22Rv1 (cell line): ENCODE measurements at regions not wholly inside any gene's neighbourhood (a gene's known extent, or its start where the extent isn't known, plus 50 kb on each side); places are given as distances from the start of the nearest gene placed in this dataset.

Experiments used
- ZFX ChIP-seq: fragments of 450-650 bp; IDR thresholded peaks from 2 replicates; pipeline ENCODE4 v1.6.1; 2017; ENCODE audit warnings: antibody characterized with exemption, borderline replicate concordance
- TF ChIP-seq, protein P1 (sequence below): fragments of 450-650 bp; IDR thresholded peaks from 2 replicates; pipeline ENCODE4 v1.5.1; 2017; ENCODE audit warnings: mild to moderate bottlenecking

DNA sequence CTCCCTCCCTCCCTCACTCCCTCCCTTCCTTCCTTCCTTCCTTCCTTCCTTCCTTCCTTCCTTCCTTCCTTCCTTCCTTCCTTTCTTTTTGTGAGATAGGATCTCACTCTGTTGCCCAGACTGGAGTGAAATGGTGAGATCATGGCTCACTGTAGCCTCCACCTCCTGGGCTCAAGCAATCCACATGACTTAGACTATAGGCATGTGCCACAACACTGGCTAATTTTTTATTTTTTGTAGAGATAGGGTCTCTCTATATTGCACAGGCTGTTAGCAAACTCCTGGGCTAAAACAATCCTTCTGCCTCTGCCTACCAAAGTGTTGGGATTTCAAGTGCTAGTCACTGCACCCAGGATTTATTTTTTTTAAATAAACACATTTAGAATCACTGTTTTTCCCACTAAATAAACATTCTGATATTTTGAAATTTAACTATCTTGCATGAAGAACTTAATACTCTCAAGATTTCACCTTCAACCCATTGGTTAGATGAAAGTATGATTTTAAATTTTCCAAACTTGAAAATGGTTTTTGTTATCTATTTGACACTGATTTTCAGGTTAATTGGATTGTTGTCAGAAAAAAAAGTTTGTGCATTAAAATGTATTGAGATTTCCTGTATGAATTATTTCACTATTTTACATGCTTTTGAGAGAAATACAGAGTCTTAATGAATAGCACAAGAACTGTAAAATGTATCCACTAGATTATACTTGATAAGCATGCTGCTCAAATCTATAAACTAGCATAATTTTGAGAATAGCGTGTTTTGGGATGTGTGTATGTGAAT is 745.1 kb downstream of the TSN start:
- TF ChIP-seq, protein P1, sequence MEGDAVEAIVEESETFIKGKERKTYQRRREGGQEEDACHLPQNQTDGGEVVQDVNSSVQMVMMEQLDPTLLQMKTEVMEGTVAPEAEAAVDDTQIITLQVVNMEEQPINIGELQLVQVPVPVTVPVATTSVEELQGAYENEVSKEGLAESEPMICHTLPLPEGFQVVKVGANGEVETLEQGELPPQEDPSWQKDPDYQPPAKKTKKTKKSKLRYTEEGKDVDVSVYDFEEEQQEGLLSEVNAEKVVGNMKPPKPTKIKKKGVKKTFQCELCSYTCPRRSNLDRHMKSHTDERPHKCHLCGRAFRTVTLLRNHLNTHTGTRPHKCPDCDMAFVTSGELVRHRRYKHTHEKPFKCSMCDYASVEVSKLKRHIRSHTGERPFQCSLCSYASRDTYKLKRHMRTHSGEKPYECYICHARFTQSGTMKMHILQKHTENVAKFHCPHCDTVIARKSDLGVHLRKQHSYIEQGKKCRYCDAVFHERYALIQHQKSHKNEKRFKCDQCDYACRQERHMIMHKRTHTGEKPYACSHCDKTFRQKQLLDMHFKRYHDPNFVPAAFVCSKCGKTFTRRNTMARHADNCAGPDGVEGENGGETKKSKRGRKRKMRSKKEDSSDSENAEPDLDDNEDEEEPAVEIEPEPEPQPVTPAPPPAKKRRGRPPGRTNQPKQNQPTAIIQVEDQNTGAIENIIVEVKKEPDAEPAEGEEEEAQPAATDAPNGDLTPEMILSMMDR: no peak
- TF ChIP-seq ZFX: no peak
